Tibial nerve (tissue), 4 donors: ENCODE measurements at regions not wholly inside any gene's neighbourhood (a gene's known extent, or its start where the extent isn't known, plus 50 kb on each side); places are given as distances from the start of the nearest gene placed in this dataset.

Experiments used
- CTCF ChIP-seq, 5 experiments: fragments of 200-600 bp in 3 of 5; fragments of 450-650 bp in 2 of 5; sonication (generic) in 3 of 5; IDR thresholded peaks; one replicate each; pipeline ENCODE4 v1.5.1; 2016 to 2019; ENCODE audit warnings: antibody characterized with exemption in 5 of 5, mild to moderate bottlenecking in 3 of 5, moderate library complexity in 2 of 5
- EP300 ChIP-seq, 2 donors: sonication (generic); formaldehyde crosslinking; IDR thresholded peaks; one replicate each; pipeline ENCODE4 v1.6.1; 2017; ENCODE audit warnings: antibody characterized with exemption in 2 of 2, mild to moderate bottlenecking in 1 of 2
- POLR2A ChIP-seq, 2 donors: fragments of 450-650 bp; IDR thresholded peaks; one replicate each; pipeline ENCODE4 v1.6.1; 2017; ENCODE audit warnings: antibody characterized with exemption in 2 of 2, mild to moderate bottlenecking in 2 of 2, moderate library complexity in 2 of 2

DNA sequence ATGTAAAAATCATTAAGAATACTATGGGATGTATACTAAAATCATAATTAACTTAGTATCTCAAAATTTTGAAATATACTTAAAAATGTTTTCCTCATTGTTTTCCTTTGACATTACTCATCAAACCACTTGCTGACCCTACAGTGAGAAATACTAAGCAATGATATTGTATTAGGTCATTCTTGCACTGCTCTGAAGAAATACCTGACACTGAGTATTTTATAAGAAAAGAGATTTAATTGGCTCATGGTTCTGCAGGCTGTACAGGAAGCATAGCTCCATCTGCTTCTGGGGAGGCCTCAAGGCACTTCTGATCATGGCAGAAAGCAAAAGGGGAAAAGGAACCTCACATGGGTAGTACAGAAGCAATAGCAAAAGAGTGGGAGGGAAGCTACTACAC, 950.9 kb upstream of the CHORDC1 start:
- no peak for TF ChIP-seq CTCF (IDR thresholded peaks at IDR 0.05)
- TF ChIP-seq EP300 (IDR thresholded peaks at IDR 0.05), result no peak
- TF ChIP-seq POLR2A (IDR thresholded peaks at IDR 0.05), result no peak
